Adrenal gland (tissue), 5 donors: ENCODE measurements at regions not wholly inside any gene's neighbourhood (a gene's known extent, or its start where the extent isn't known, plus 50 kb on each side); places are given as distances from the start of the nearest gene placed in this dataset.

ENCODE experiments used
- POLR2A ChIP-seq, 2 donors: fragments of 450-650 bp; IDR thresholded peaks; one replicate each; pipeline ENCODE4 v1.6.1; 2017; ENCODE audit warnings: antibody characterized with exemption in 2 of 2, mild to moderate bottlenecking in 2 of 2, moderate library complexity in 1 of 2
- TF ChIP-seq, protein P1 (sequence below), 6 experiments: fragments of 450-650 bp in 4 of 6; fragments of 200-600 bp in 2 of 6; sonication (generic) in 1 of 6; IDR thresholded peaks; 1 replicate in 5 of 6; 2 replicates in 1 of 6; pipeline versions ENCODE4 v1.5.1 to v1.8.0; 2016 to 2021; ENCODE audit warnings: antibody characterized with exemption in 6 of 6, mild to moderate bottlenecking in 2 of 6, moderate library complexity in 1 of 6
- donor health status: DM: no; HTN: no; CAD: no.

DNA sequence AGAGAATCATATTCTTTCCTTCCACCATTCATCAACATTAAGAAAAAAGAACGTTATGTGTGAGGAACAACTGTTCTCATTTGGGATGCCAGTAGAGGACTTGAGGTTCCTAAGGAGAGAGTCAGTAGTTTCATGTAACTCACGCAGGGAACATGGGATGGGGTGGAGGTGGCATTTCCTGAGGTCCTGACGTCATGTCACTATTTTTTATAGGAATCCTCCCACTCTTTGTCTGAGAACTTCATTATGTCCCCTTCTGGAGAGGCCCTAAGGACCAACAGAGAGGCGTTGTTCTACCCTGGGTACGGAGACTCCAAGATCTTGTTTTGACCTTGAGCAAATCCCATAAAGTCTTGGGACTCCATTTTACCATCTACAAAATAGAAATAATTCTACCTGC is 211.7 kb upstream of the SOX9 start:
- no peak for TF ChIP-seq POLR2A (IDR thresholded peaks at IDR 0.05)
- TF ChIP-seq, protein P1, sequence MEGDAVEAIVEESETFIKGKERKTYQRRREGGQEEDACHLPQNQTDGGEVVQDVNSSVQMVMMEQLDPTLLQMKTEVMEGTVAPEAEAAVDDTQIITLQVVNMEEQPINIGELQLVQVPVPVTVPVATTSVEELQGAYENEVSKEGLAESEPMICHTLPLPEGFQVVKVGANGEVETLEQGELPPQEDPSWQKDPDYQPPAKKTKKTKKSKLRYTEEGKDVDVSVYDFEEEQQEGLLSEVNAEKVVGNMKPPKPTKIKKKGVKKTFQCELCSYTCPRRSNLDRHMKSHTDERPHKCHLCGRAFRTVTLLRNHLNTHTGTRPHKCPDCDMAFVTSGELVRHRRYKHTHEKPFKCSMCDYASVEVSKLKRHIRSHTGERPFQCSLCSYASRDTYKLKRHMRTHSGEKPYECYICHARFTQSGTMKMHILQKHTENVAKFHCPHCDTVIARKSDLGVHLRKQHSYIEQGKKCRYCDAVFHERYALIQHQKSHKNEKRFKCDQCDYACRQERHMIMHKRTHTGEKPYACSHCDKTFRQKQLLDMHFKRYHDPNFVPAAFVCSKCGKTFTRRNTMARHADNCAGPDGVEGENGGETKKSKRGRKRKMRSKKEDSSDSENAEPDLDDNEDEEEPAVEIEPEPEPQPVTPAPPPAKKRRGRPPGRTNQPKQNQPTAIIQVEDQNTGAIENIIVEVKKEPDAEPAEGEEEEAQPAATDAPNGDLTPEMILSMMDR (IDR thresholded peaks at IDR 0.05) = no peak
